ENCODE measurements at regions not wholly inside any gene's neighbourhood (a gene's known extent, or its start where the extent isn't known, plus 50 kb on each side); places are given as distances from the start of the nearest gene placed in this dataset.

DNA sequence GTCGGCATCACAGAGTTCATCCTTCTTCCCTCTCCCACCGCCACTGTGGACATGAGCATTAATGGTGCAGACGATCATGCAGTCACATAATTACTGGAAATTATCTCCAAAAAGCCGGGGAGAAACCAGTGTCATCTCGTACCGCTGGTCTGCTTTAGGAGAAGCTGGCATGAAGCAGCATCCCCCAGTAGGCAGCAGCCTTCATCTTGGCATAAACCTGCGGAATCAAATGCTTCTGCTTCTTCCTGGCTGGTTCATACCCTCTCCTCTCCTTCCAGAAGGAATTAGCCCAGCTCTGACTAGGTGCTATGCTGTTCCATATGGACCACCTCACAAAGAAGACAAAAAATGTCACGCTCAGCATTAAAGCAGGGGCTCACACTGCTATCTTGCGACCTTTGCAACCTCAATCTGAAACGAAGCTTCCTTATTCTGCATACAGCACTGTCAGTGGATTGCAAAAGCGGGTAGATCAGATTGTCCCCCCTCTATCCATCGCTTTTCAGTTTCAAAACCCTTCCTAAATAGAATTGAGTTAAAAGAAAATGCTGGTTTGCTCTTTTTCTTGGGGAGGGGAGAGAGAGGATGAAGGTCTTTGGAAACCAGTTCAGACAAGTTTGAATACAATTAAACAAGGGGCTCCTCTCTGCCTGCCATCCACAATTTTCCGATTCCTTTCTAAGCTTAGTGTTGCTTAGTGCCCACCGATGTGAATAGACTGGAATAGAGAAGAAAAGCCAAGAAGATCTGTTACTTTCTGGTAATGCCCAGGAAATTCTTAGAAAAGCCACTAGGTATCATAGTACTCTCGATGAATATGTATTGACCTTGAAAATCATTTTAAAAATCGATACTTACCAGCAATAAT, 212.1 kb upstream of the ZNF521 start:
- H3K27ac ChIP-seq, result no peak overlapping the region
- TF ChIP-seq, protein P1, sequence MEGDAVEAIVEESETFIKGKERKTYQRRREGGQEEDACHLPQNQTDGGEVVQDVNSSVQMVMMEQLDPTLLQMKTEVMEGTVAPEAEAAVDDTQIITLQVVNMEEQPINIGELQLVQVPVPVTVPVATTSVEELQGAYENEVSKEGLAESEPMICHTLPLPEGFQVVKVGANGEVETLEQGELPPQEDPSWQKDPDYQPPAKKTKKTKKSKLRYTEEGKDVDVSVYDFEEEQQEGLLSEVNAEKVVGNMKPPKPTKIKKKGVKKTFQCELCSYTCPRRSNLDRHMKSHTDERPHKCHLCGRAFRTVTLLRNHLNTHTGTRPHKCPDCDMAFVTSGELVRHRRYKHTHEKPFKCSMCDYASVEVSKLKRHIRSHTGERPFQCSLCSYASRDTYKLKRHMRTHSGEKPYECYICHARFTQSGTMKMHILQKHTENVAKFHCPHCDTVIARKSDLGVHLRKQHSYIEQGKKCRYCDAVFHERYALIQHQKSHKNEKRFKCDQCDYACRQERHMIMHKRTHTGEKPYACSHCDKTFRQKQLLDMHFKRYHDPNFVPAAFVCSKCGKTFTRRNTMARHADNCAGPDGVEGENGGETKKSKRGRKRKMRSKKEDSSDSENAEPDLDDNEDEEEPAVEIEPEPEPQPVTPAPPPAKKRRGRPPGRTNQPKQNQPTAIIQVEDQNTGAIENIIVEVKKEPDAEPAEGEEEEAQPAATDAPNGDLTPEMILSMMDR (IDR thresholded peaks at IDR 0.05), result no peak
- no peak for DNase-seq (ENCODE audit: low spot score)
- H3K4me3 ChIP-seq, result no peak overlapping the region

DNA sequence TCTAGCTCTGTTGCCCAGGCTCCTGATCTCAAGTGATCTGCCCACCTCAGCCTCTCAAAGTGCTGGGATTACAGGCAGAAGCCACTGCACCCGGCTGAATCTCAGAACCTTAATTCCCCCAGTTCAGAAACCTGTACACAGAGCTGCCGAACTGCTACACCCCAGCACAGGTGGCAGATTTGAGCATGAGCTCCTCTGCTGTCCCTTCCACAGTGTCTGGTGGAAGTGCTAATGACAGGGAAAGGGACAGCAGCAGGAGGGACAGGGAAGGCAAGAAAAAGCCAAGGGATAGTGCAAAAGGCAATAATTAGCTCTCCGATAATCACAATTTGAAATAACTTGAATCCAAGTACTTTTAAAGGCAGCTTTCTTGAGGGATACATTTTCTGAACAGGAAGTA, 211.4 kb upstream of the ZNF521 start:
- Histone ChIP-seq H3K27ac (no peak overlapping the region), H3K4me3 (no peak overlapping the region)
- DNase-seq (ENCODE audit: low spot score), result no peak
- TF ChIP-seq, protein P1 (IDR thresholded peaks at IDR 0.05), result no peak

DNA sequence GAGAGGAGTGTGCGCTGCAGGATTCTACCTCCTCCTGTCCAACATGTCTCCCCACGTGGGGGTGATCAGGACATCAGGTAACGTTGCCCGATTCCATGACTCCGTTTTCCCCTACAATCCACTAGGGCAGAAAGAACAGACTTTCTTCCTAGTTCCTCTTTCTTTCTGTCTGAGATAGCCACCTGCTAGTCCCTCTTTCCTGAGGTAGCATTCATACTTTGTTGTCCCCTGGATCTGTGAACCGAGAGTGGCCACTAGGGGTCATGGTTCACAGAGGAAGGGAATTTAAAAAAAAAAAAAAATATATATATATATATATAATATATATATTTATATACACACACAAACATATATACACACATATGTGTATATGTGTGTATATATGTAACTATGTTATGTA, 210.0 kb upstream of the ZNF521 start:
- no peak overlapping the region for H3K27ac ChIP-seq
- TF ChIP-seq, protein P1 (IDR thresholded peaks at IDR 0.05), result no peak
- no peak overlapping the region for H3K4me3 ChIP-seq
- no peak for DNase-seq (ENCODE audit: low spot score)

DNA sequence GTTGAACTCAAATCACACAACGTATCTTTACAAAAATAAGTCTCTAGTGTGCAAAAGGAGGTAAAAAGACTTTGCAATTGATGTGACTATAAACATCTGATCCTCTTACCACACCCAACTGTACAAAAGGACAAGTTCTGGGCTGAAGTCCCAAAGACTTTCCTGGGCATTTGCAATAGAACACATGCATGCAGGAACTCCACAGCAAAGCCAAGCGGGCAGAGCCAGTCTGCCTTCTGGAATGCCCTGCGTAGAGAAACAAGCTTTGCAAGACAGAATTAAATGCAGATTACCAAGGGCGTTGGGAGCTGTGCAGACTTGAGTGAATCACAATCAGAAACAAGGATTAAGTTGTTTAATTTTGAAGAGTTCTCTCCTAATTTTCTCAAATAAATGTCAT, 208.4 kb upstream of the ZNF521 start:
- TF ChIP-seq, protein P1 (IDR thresholded peaks at IDR 0.05), result no peak
- DNase-seq (ENCODE audit: low spot score), result no peak
- Histone ChIP-seq H3K4me3 (no peak overlapping the region), H3K27ac (no peak overlapping the region)

DNA sequence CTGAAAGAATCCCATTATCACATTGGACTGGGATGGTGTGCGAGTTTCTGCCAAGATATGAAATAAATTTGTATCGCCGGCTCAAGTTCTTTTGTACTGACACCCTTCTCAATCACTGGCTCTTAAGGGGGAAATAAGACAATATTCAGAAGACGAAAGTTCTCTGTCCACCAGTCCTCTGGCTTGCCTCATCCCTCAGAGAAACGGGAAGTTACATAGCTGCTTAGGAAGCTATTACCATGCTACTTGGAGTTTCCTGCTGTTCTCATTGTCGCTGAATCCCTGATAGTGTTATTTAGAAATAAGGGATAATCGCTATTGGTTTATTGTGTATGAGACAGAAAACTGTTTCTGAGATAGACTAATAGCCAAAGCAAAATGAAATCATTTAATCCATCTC, 205.0 kb upstream of the ZNF521 start:
- Histone ChIP-seq H3K27ac (no peak overlapping the region), H3K4me3 (no peak overlapping the region)
- TF ChIP-seq, protein P1 (IDR thresholded peaks at IDR 0.05), result no peak
- DNase-seq (ENCODE audit: low spot score), result no peak

DNA sequence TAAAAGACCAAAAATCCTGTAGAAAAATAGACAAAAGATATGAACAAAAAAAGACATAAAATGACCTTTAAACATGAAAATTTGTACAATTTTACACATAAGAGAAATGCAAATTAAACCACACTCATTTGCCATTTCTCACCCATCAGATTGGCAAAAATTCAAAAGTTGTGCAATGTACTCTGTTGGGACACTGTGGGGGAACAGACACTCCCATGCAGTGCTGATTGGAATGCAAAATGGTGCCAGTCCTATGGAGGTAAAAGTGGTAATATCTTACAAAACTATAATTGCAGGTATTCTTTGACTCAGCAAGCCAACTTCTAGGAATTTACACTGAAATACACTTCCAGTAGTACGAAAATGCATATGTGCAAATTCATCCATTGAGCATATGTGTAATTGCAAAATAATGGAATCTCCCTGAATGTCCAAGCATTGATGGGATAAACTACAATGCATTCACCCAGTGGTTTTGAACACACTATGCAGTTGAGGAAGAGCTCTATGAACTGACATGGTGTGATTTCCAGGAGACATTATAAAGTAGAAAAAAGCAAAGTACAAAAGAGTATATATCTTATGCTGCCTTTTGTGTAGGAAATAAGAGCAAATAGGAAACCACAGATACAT, 201.8 kb upstream of the ZNF521 start:
- Histone ChIP-seq H3K27ac (no peak overlapping the region), H3K4me3 (no peak overlapping the region)
- TF ChIP-seq, protein P1 (IDR thresholded peaks at IDR 0.05), result no peak
- no peak for DNase-seq (ENCODE audit: low spot score)
